ENCODE measurements at regions not wholly inside any gene's neighbourhood (a gene's known extent, or its start where the extent isn't known, plus 50 kb on each side); places are given as distances from the start of the nearest gene placed in this dataset.
"Not testable (repeated sequence)": the region's sequence is repeated elsewhere in the genome, so short reads cannot be mapped to it uniquely, and the experiment has no call there.

- no peak for DNase-seq (ENCODE audit: low spot score)
These were observed 569.8 kb upstream of the ADAMTS16 start for GRCh38 chr5:4570047-4570995.

DNA sequence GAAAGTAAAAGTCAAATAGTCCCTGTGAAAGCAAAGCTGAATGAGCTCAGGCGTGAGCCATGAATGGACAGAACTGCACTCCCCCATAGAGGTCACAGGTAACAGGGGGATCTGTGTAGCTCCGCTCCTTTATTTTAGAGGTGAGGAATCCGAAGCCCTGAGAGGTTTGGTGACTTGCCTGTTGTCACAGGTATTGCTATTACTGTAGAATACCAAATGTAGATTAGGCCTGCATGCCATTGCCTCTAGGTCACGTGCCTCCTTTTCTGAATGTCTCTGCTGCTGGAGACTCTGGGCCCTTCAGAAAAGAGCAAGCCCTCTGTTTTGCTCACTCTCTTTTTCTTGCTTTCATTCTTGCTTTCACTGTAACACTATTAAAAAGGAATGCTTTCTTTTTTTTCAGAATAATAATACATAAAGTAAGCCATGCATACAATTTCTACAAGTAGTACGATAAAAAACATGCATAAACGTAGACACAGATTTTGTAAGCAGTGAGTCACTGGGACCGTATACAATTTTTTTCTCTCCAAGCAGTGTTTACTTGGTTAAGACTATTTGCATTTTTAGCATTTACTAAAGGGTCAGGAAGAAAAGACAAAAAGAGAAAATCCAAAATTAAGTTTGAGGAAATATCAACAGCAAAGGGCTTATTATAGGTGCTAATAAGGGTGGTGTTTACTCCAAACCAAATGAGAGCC lies 568.7 kb upstream of the ADAMTS16 start:
- no peak for DNase-seq (ENCODE audit: low spot score)

- no peak for DNase-seq (ENCODE audit: low spot score)
These were observed 567.6 kb upstream of the ADAMTS16 start for GRCh38 chr5:4572311-4573100.

GRCh38 chr5:4575608-4576007 lies 564.5 kb upstream of the ADAMTS16 start:
- no peak for DNase-seq (ENCODE audit: low spot score)

GRCh38 chr5:4576161-4576748 lies 563.9 kb upstream of the ADAMTS16 start:
- no peak for DNase-seq (ENCODE audit: low spot score)

- DNase-seq (ENCODE audit: low spot score), result no peak
These were observed 563.2 kb upstream of the ADAMTS16 start for GRCh38 chr5:4576908-4577307.

- no peak for DNase-seq (ENCODE audit: low spot score)
These were observed 560.5 kb upstream of the ADAMTS16 start for GRCh38 chr5:4579679-4580078.

DNA sequence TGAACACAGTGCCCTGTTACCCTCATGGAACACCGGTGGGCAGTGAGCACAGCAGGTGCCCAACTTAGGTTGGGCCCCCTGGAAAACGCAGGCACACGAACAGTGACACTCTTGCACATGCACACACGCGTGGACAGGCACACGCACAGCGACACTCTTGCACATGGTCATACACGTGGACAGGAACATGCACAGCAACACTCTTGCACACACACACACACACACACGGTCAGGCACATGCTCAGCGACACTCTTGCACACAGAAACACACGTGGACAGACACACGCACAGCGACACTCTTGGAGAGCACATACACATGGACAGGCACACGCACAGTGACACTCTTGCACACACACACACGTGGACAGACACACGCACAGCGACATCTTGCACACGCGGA lies 559.4 kb upstream of the ADAMTS16 start:
- no peak for DNase-seq (ENCODE audit: low spot score)

- DNase-seq (ENCODE audit: low spot score), result no peak
These were observed 558.8 kb upstream of the ADAMTS16 start for GRCh38 chr5:4581289-4581688.

GRCh38 chr5:4584982-4585381 lies 555.1 kb upstream of the ADAMTS16 start:
- DNase-seq (ENCODE audit: low spot score), result no peak

DNA sequence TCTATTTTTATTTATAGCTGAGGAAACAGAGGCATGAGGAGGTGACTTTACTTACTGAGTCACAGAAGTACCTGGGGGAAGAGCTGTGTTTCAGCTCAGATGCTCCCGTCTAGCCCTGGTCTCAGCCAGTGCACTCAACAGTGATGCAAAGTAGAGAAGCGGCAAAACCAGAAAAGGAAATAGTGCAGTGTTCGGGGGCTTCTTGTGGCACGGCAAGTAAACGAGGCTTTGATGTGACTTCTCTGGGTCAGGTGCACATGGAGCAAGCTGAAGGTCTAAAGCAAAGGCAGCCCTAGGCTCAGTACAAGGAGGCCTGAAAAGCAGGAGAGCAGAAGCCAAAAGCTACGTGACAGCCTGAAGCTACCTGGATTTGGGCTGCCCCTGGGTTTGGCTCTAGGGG lies 526.7 kb upstream of the ADAMTS16 start:
- DNase-seq (ENCODE audit: low spot score), result no peak

DNA sequence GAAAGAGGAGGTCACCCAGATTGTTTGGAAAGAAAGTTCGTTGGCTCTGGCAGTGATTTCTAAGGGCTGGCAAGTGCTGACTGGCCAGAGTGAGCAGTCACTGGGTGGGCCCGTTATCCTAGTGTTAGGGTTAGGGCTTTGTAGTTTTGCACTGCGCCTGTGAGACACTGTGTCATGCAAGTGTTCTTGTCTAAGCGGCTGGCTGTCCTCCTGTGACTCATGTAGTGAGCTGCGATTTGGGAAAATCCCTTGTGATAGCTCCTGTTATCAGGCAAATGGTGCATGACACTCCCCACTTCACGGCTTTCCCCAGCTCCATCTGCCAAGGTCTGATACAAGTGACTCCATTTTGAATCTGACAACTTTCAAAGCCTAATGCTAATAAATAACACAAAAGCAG lies 526.0 kb upstream of the ADAMTS16 start:
- no peak for DNase-seq (ENCODE audit: low spot score)

GRCh38 chr5:4615369-4615768 lies 524.8 kb upstream of the ADAMTS16 start:
- not testable (repeated sequence) for DNase-seq (ENCODE audit: low spot score)

DNA sequence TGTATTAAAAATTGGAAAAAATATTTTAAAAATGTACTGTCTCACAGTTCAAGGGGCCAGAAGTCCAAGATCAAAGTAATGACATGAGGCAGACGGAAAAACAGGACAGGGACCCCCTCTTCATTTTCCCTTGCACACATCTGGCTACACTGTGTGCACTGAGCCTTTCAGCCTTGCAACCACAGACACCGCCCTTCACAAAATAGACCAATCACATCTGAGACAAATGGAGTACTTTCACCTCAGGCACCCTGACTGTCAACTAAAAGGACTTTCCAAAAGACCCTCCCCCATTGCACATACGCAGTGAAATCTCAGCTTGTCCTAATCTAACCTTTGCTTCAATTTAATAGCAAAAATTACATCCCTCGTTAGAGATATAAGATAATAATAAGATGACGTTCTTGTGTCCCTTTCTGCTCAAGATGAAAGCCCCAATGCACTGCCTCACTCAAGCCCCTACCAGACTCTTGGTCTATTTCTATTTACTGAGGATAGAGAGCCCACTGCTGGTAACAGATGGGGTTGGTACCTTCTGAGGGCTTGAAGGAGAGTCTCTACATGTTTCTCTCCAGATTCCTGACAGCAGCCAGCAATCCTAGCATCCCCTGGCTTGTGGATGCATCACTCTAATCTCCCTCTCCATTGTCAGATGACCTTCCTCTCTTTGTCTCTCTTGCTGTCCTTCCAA lies 514.8 kb upstream of the ADAMTS16 start:
- no peak for DNase-seq (ENCODE audit: low spot score)

DNA sequence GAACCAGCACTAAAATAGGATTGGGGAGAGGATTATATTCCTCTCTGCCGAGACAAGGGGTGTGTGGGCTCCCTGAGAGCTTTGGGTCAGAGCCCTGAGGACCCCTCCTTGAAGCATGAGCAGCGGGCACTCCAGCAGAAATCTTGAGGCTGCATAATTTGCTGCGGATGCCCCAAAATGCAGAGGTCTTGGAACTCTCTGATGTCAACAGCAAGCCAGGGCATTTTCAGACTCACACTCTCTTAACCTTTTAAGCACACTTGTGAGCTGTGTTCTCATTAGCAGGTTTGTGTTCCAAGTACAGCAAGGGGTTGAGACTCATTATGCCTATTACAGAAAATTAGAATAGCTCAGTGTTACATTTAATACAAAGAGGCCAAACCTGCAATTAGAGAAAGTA lies 513.0 kb upstream of the ADAMTS16 start:
- no peak for DNase-seq (ENCODE audit: low spot score)

DNA sequence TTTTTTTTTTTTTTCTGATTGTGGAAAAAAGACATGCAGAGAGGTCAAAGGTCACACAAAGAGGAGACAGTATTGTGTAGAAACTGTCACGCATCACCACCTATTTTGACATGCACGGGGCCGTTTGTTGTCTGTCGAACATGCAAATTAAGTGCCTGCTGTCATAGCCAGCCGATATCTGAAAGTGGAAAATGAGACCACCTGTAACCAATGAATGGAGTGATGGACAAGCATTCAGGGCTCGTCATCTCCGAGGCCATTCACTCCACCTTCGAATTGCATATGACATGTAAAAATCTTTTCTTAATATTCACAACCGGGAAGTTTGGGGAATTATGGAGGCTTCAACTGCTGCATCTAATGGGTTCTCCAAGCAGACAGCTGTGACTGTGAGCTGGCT lies 512.2 kb upstream of the ADAMTS16 start:
- no peak for DNase-seq (ENCODE audit: low spot score)

GRCh38 chr5:4628645-4629385 lies 511.3 kb upstream of the ADAMTS16 start:
- no peak for DNase-seq (ENCODE audit: low spot score)

GRCh38 chr5:4630031-4630430 lies 510.1 kb upstream of the ADAMTS16 start:
- DNase-seq (ENCODE audit: low spot score), result no peak

- DNase-seq (ENCODE audit: low spot score), result no peak
These were observed 505.8 kb upstream of the ADAMTS16 start for GRCh38 chr5:4634342-4634741.

- no peak for DNase-seq (ENCODE audit: low spot score)
These were observed 503.8 kb upstream of the ADAMTS16 start for GRCh38 chr5:4636378-4636777.

DNA sequence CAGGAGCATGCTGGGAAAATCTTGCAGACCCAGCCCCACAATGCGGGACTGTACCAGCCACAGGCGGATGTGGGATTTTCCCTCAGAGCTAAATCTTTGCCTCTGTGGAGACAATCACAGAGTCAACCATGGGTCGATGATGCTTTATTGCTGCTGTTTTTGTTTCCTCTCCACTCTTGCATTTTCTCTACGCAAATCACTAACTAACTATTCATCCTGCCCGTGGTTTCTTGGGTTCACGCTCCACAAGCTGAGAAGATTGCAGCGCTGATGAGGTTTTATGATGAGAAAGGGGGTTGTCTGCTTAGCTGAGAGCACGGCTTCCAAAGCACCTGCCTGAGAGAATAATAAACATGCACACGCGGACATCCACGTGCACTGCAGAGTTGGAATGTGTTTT lies 500.2 kb upstream of the ADAMTS16 start:
- no peak for DNase-seq (ENCODE audit: low spot score)

All from HuH-7.5 (cell line).